H9 (cell line): ENCODE measurements at regions not wholly inside any gene's neighbourhood (a gene's known extent, or its start where the extent isn't known, plus 50 kb on each side); places are given as distances from the start of the nearest gene placed in this dataset.

Experiments
- DNase-seq: peaks from one replicate; pipeline ENCODE4 v3.0.0-alpha.2; 2017
- H2AFZ ChIP-seq: one replicate; pipeline ENCODE4 v1.6.1; 2013; ENCODE audit warnings: mild to moderate bottlenecking, low read length, control low read depth, moderate library complexity
- H2AK5ac ChIP-seq: 2 replicates; pipeline ENCODE4 v1.6.1; 2013; ENCODE audit warnings: low read length, control low read depth, mixed read lengths; ENCODE audit not compliant: insufficient read length
- H2BK120ac ChIP-seq: one replicate; pipeline ENCODE4 v1.6.1; 2013; ENCODE audit warnings: low read depth, mild to moderate bottlenecking, low read length, control low read depth, inconsistent platforms; ENCODE audit not compliant: poor library complexity, severe bottlenecking
- H2BK12ac ChIP-seq: 2 replicates; pipeline ENCODE4 v1.6.1; 2013; ENCODE audit warnings: low read length, control low read depth, mixed read lengths, low read depth; ENCODE audit not compliant: insufficient read length
- H2BK15ac ChIP-seq: 2 replicates; pipeline ENCODE4 v1.6.1; 2013; ENCODE audit warnings: low read depth, low read length, control low read depth
- H2BK20ac ChIP-seq: one replicate; pipeline ENCODE4 v1.6.1; 2013; ENCODE audit warnings: low read depth, mild to moderate bottlenecking, low read length, control low read depth, inconsistent platforms; ENCODE audit not compliant: poor library complexity, severe bottlenecking
- H2BK5ac ChIP-seq: 2 replicates; pipeline ENCODE4 v1.6.1; 2013; ENCODE audit warnings: low read length, control low read depth, mixed read lengths; ENCODE audit not compliant: insufficient read length
- H3K14ac ChIP-seq: 2 replicates; pipeline ENCODE4 v1.6.1; 2013; ENCODE audit warnings: low read length, control low read depth; ENCODE audit not compliant: insufficient read depth
- H3K18ac ChIP-seq: 2 replicates; pipeline ENCODE4 v1.6.1; 2013; ENCODE audit warnings: low read depth, mild to moderate bottlenecking, mixed read lengths, low read length, control low read depth; ENCODE audit not compliant: insufficient read length
- H3K23ac ChIP-seq: 2 replicates; pipeline ENCODE4 v1.6.1; 2013; ENCODE audit warnings: low read length, control low read depth, mixed read lengths, low read depth; ENCODE audit not compliant: insufficient read length
- H3K23me2 ChIP-seq: 2 replicates; pipeline ENCODE4 v1.6.1; 2013; ENCODE audit warnings: low read depth, mild to moderate bottlenecking, mixed read lengths, low read length, control low read depth; ENCODE audit not compliant: insufficient read length, poor library complexity, severe bottlenecking
- H3K27ac ChIP-seq: 2 replicates; pipeline ENCODE4 v1.5.1; 2013; ENCODE audit warnings: low read length, control low read depth, mixed read lengths, low read depth; ENCODE audit not compliant: insufficient read length
- H3K27me3 ChIP-seq: 2 replicates; pipeline ENCODE4 v1.6.1; 2013; ENCODE audit warnings: low read length, control low read depth, inconsistent platforms; ENCODE audit not compliant: insufficient read depth
- H3K4ac ChIP-seq: 2 replicates; pipeline ENCODE4 v1.6.1; 2013; ENCODE audit warnings: low read depth, mild to moderate bottlenecking, control low read depth, inconsistent platforms, low read length, moderate library complexity
- H3K4me1 ChIP-seq: 2 replicates; pipeline ENCODE4 v1.6.1; 2013; ENCODE audit warnings: low read length, control low read depth, inconsistent platforms; ENCODE audit not compliant: insufficient read depth
- H3K4me2 ChIP-seq: 2 replicates; pipeline ENCODE4 v1.6.1; 2013; ENCODE audit warnings: low read length, control low read depth, mixed read lengths; ENCODE audit not compliant: insufficient read length, insufficient read depth
- H3K56ac ChIP-seq: 2 replicates; pipeline ENCODE4 v1.6.1; 2013; ENCODE audit warnings: low read depth, mild to moderate bottlenecking, mixed read lengths, low read length, control low read depth; ENCODE audit not compliant: insufficient read length
- H3K79me1 ChIP-seq: 2 replicates; pipeline ENCODE4 v1.6.1; 2013; ENCODE audit warnings: low read depth, mild to moderate bottlenecking, moderate library complexity, low read length, control low read depth, inconsistent platforms; ENCODE audit not compliant: insufficient read depth, poor library complexity, severe bottlenecking
- H3K79me2 ChIP-seq: 2 replicates; pipeline ENCODE4 v1.6.1; 2013; ENCODE audit warnings: low read length, control low read depth, inconsistent platforms; ENCODE audit not compliant: insufficient read depth
- H3K9ac ChIP-seq: 2 replicates; pipeline ENCODE4 v1.6.1; 2013; ENCODE audit warnings: low read length, control low read depth, mixed read lengths; ENCODE audit not compliant: insufficient read length; ENCODE audit errors: extremely low read depth
- H3K9me3 ChIP-seq: one replicate; pipeline ENCODE4 v1.6.1; 2013; ENCODE audit warnings: low read depth, low read length, inconsistent platforms; ENCODE audit not compliant: control insufficient read depth
- H3T11ph ChIP-seq: one replicate; pipeline ENCODE4 v1.6.1; 2013; ENCODE audit warnings: mild to moderate bottlenecking, low read length, control low read depth, inconsistent platforms
- H4K20me1 ChIP-seq: one replicate; pipeline ENCODE4 v1.6.1; 2013; ENCODE audit not compliant: control insufficient read depth, insufficient read length, insufficient read depth
- H4K5ac ChIP-seq: 2 replicates; pipeline ENCODE4 v1.6.1; 2013; ENCODE audit warnings: low read depth, mild to moderate bottlenecking, mixed read lengths, low read length, control low read depth; ENCODE audit not compliant: insufficient read length
- H4K8ac ChIP-seq: replicated peaks from 2 replicates; pipeline ENCODE4 v1.6.1; 2013; ENCODE audit warnings: low read length, control low read depth, mixed read lengths, low read depth; ENCODE audit not compliant: insufficient read length
- H4K91ac ChIP-seq: 2 replicates; pipeline ENCODE4 v1.6.1; 2013; ENCODE audit warnings: low read depth, mild to moderate bottlenecking, moderate library complexity, mixed read lengths, low read length, control low read depth; ENCODE audit not compliant: insufficient read length
- H3K27ac Mint-ChIP-seq, 3 experiments: 2 replicates in 2 of 3; 3 replicates in 1 of 3; pipeline ENCODE4 v1.8.0; 2020 to 2021; ENCODE audit warnings: mixed read lengths in 3 of 3, mild to moderate bottlenecking in 1 of 3, moderate library complexity in 1 of 3
- H3K27me3 Mint-ChIP-seq: 2 replicates; pipeline ENCODE4 v1.8.0; 2021; ENCODE audit warnings: low read depth, mild to moderate bottlenecking, moderate library complexity, mixed read lengths
- H3K36me3 Mint-ChIP-seq, 3 experiments: 2 replicates in 2 of 3; 3 replicates in 1 of 3; pipeline ENCODE4 v1.8.0; 2020 to 2021; ENCODE audit warnings: low read depth in 3 of 3, mixed read lengths in 3 of 3; ENCODE audit not compliant: insufficient read depth in 1 of 3
- H3K4me1 Mint-ChIP-seq, 2 experiments: 2 replicates each; pipeline ENCODE4 v1.8.0; 2020; ENCODE audit warnings: mixed read lengths in 2 of 2
- H3K4me3 Mint-ChIP-seq, 2 experiments: 2 replicates in 1 of 2; 3 replicates in 1 of 2; pipeline ENCODE4 v1.8.0; 2020 to 2021; ENCODE audit warnings: mild to moderate bottlenecking in 2 of 2, mixed read lengths in 2 of 2, moderate library complexity in 1 of 2
- H3K9me3 Mint-ChIP-seq, 2 experiments: 2 replicates in 1 of 2; 3 replicates in 1 of 2; pipeline ENCODE4 v1.8.0; 2020; ENCODE audit warnings: mild to moderate bottlenecking in 2 of 2, mixed read lengths in 2 of 2, moderate library complexity in 1 of 2
- WGBS: extraction: QIAGEN DNeasy Blood & Tissue Kit; methylation state at CpG from one replicate; pipeline ENCODE4 v1.1.7; 2013; ENCODE audit warnings: missing lambda C conversion rate, low lambda C conversion rate, mixed read lengths; ENCODE audit not compliant: insufficient read length; ENCODE audit errors: extremely low coverage; 5-methylcytosine and 5-hydroxymethylcytosine counted together
- TF ChIP-seq, protein P1 (sequence below): fragments of 200-600 bp; sonication (generic); conservative IDR thresholded peaks from 3 replicates; pipeline ENCODE4 v1.8.0; 2021; ENCODE audit warnings: antibody characterized with exemption, mild to moderate bottlenecking

DNA sequence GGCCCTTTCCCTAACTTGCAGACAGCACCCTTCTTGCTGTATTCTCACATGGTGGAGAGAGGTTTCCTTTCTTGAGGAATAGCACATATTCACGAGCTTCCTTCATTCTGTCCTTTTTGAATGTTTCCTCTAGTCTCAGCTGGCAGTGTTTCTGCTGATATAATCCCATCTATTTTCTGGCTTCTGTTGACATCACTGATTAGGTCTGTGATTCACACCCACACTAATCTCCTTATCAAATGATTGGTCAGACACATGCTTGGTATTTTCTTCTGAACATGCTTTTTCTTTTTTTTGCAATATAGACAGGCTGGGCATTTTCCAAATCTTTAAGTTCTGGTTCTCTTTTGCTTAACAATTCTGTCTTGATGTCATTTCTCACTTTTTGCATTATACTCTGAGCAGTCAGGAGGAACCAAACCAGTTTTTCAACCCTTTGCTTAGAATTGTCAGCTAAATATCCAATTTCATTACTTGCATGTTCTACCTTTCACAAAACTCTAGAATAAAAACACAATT is 65.4 kb downstream of the OXSM start:
- H2BK20ac ChIP-seq: no peak overlapping the region
- H3K18ac ChIP-seq: no peak overlapping the region
- no peaks in the 10 kb centered on the region for H3K23me2 ChIP-seq
- no peak overlapping the region for H2BK15ac ChIP-seq
- no peak overlapping the region for H2BK12ac ChIP-seq
- no peak overlapping the region for H2AK5ac ChIP-seq
- no peaks in the 10 kb centered on the region for H3K79me2 ChIP-seq
- TF ChIP-seq, protein P1, sequence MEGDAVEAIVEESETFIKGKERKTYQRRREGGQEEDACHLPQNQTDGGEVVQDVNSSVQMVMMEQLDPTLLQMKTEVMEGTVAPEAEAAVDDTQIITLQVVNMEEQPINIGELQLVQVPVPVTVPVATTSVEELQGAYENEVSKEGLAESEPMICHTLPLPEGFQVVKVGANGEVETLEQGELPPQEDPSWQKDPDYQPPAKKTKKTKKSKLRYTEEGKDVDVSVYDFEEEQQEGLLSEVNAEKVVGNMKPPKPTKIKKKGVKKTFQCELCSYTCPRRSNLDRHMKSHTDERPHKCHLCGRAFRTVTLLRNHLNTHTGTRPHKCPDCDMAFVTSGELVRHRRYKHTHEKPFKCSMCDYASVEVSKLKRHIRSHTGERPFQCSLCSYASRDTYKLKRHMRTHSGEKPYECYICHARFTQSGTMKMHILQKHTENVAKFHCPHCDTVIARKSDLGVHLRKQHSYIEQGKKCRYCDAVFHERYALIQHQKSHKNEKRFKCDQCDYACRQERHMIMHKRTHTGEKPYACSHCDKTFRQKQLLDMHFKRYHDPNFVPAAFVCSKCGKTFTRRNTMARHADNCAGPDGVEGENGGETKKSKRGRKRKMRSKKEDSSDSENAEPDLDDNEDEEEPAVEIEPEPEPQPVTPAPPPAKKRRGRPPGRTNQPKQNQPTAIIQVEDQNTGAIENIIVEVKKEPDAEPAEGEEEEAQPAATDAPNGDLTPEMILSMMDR: no peak
- no peak overlapping the region for H2BK120ac ChIP-seq
- DNase-seq: no peak
- no peak overlapping the region for H3K14ac ChIP-seq
- no peak overlapping the region for H4K5ac ChIP-seq
- no peak overlapping the region for H2BK5ac ChIP-seq
- Mint-ChIP-seq H3K27me3 (no peaks in the 10 kb centered on the region), H3K9me3 (peaks cover 22 to 25% of the 10 kb centered on the region in 2 experiments), H3K36me3 (peaks cover 5 to 16% (median 14%) of the 10 kb centered on the region in 3 experiments), H3K27ac (no peak overlapping the region), H3K4me3 (no peak overlapping the region), H3K4me1 (peaks cover 27 to 44% of the 10 kb centered on the region in 2 experiments)
- H3K27me3 ChIP-seq: no peaks in the 10 kb centered on the region
- H4K20me1 ChIP-seq: no peaks in the 10 kb centered on the region
- H3K9me3 ChIP-seq: no peaks in the 10 kb centered on the region
- no peak overlapping the region for H3K9ac ChIP-seq
- no peak overlapping the region for H4K8ac ChIP-seq
- H3K4me2 ChIP-seq: no peak overlapping the region
- H3K4me1 ChIP-seq: no peaks in the 10 kb centered on the region
- no peak overlapping the region for H3K56ac ChIP-seq
- WGBS: no CpG with 5 or more reads among the region's 1 CpG
- no peak overlapping the region for H3T11ph ChIP-seq
- no peak overlapping the region for H3K23ac ChIP-seq
- H2AFZ ChIP-seq: no peak overlapping the region
- no peak overlapping the region for H4K91ac ChIP-seq
- H3K79me1 ChIP-seq: no peaks in the 10 kb centered on the region
- no peak overlapping the region for H3K27ac ChIP-seq
- H3K4ac ChIP-seq: no peak overlapping the region
